HG02943 (cell line): ENCODE measurements at regions not wholly inside any gene's neighbourhood (a gene's known extent, or its start where the extent isn't known, plus 50 kb on each side); places are given as distances from the start of the nearest gene placed in this dataset.
A peak's percentile ranks its signal among the peaks of the same experiment; 100 is the strongest.

Source experiments
- ATAC-seq: cut with Tn5 transposase; IDR thresholded peaks from one replicate; pipeline ENCODE4 v1.9.1; 2021; ENCODE audit warnings: mild to moderate bottlenecking, low read depth, moderate library complexity; ENCODE audit not compliant: unreplicated experiment

DNA sequence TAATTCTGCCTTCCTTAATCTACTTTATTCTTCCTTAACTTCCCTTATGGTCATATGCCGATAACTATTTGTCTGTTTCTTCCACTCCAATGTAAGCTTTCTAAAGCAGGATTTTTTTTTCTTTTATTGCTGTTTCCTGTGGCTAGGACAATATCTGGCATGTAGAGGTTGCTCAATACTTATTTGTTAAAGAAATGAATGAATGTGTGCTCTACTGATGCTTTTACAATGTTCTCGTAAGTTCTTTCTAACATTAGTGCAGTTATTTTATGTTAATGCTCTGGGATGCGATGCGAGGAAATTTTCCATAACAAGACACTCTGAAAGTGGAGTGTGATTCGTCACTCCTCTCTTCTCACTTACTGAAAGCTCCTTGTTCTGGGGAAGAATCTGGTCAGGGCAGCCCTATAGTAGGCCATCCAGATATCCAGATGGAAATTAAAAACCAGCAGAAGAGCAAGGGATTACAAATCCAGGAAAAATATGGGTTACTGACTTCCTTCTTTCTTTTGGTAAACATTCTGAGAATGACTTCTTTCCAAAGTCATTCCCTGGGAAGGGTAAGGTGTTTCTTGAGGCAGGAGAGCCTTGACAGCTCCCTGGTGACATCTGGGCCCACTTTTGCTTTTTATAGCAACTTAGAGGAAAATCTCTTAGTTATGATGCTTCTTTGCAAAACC lies 420.4 kb downstream of the PDCD6IP start:
- ATAC-seq: no peak

DNA sequence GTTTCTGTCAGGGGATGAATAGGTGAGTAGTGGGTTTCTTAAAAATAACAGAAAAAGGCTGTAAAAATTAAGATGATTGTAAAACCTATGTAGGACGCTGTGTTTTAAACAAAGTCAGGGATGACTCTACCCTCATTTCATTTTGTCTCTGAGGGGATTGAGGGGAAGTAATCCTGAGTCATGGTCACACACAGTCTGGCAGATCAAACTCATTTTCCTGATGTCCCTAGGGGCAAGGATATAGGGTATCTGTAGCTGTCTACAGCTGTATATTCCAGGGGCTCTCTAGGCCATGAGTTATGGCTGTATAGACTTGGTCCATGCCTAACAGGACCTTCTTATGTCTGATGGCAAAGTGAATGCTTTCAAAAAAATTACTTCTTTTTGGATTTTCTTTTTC lies 421.1 kb downstream of the PDCD6IP start:
- ATAC-seq: no peak

GRCh38 chr3:34225821-34226366 lies 427.5 kb downstream of the PDCD6IP start:
- ATAC-seq: no peak

DNA sequence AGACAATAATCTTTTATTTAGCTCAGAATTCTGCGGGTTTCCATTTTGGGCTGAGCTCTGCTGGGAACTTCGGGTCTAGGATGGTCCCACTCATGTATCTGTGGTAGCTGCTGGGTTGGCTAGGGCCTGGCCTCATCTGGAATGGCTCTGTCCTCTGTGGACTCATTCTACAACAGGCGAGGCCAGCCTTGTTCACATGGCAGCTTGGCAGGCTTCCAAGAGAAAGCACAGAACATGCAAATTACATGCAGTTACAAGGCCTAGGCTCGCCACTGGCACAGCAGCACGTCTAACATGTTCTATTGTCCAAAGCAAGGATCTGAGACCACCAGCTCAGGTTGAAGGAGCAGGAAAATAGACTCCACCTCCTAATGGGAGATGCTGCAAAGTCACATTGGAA lies 431.4 kb downstream of the PDCD6IP start:
- ATAC-seq: no peak

DNA sequence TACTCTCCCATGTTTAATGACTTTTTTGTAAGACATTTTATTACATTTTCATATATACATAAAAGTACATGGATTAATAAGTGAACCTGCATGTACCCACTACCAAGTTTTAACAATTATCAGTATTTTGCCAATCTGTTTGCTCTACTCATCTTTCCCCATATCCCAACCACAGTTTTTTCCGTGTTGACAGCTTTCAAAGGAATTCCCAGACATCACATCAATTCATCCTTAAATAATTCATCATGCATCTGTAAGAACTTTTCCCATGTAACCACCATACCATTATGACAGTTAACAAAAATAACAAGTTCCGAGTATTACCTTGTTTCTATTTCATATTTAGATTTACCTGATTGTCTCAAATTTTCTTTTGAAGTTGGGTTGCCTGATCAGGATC lies 436.7 kb downstream of the PDCD6IP start:
- ATAC-seq: no peak

DNA sequence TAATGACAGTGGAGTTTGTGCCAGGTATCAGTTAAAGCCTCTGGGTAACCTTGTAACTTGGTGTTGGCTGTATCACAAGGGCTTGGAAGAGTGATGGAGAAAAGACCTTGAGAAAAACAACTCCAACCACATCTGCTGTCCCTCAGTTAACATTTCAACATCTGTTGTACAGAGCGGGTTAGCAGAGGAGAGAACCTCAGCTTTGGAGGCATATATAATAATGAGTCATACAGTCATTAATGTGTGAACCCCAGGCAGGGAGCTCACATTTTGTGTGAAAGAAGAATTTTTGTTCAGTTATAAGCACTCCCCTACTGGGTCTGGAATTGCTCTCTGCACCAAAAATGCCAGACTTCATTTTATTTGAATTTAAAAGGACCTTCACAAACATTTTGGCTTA lies 439.5 kb downstream of the PDCD6IP start:
- ATAC-seq: no peak

DNA sequence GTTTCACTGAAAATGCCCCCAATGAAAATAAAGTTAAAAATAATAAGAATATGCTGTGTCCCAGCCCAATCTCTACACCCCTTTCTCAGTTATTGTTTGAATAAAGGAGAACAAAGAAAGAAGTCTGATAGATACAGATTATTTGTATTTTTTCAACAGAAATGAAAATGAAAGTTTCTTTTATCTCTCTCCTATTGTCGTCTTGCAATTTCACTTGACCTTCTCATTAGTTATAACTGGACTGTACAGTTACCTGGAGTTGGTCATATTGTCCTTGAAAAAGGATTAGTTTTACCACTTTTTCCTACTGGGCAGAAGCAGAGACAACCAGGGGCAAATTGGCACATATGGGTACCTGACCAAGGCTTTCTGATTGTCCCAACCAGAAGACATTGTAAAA lies 440.0 kb downstream of the PDCD6IP start:
- ATAC-seq: no peak

DNA sequence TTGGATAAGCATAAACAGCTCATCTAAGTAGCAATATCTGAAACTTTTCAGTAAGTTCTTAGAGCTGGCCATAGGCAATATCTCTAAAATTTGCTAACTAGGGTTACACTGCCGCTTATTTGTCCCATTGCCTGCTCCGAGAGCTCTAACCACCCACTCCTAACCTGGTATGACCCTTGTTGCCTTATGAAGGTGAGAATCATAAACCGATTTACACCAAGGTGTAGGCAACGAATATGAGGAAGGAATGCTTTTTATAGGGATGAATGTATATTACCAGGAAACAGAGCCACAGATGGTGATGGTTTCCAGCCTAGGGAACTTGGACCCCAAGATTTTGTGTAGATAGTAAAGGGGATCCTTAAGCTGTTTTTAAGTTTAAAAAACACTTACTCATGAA lies 440.9 kb downstream of the PDCD6IP start:
- no peak for ATAC-seq

- ATAC-seq: no peak
These were observed 441.4 kb downstream of the PDCD6IP start for GRCh38 chr3:34239875-34240274.

- ATAC-seq: no peak
These were observed 449.0 kb downstream of the PDCD6IP start for GRCh38 chr3:34247401-34247800.

- ATAC-seq: peak; percentile 94
These were observed 449.9 kb downstream of the PDCD6IP start for GRCh38 chr3:34248352-34248751.

DNA sequence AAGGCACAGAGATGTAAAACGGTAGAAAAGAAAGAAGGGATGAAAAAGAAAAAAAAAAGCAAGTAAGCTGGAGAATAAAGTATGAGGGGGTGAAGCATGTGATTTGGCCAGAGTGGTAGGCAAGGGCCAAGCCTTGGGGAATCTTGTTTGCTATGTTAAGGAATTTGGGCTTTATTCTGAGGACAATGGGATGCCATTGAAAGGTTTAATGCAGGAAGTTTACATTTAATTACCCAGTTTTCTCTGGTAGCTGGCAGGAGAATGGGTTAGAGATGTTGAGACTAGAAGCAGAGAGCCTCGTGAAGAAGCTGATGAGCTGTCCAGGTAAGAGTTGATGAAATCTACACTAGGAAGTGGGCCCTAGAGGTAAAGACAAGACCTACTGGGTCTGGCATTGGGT lies 455.9 kb downstream of the PDCD6IP start:
- no peak for ATAC-seq

DNA sequence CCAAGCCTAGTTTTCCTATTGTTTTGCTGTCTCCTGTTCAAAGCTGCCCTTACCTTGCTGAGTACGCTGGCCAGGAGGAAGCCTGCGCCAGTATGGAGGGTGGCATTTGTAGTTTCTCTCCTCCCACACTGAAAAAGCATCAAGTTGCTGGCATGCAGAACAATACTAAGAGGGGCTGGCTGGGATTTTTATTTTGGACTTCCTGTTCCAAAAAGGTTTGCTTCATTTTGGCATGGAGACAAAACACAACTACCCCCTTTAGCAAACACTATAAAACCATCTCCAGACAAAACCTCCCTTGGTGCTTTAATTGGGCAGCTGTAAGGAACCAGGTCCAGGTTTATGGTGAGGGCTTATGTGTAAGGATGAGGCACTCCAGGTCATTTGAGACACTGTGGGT lies 457.6 kb downstream of the PDCD6IP start:
- ATAC-seq: no peak

DNA sequence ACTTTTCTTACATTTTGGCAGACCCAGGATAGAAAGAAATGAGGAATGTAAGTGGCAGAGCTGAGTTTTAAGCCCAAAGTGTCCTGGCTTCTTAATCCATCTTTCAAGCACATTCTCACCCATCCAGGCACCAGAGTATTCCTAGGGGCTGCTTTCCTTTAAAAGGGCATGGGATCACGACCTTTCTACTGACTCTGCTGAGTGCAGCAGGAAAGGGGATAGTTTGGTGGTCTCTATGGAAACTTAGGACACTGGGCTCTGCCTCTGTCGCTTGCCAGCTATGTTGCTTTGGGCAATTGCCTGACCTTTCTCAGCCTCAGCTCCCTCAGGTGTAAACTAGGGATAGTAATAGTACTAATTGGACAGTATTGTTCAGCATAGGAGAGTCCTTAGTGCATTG lies 458.4 kb downstream of the PDCD6IP start:
- ATAC-seq: no peak

DNA sequence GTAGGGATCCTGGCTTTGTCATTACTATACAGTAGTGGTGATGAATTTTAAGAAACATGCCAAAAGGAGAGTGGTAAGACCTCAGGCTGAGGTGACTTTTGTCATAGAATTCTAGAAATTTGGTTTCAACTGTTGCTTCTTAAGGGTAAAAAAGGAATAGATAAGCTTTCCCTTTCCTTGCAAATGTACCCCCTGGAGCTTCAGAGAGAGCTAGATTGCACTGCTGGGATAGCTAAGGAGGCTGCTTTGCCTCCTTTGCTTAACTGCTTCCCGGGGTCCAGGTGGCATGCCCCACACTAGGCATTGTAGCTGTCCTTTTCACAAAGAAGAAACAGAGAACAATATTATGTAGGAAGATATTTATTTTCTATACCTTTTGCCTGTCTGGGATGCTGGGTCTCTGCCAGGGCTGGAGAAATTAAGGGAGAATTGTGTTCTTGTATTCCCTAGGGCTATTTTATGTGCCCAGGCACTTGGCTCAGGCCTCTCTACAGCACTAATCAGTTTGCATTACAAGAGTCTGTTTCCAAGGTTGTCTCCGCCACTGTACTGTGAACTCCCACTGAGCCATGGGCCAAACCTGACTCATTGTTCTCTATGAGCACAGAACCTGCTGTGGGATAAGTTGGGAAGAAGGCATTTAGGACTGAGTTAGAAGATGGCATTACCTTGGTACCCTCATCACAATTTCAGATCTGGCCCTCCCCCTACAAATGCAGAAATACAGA lies 460.0 kb downstream of the PDCD6IP start:
- ATAC-seq: no peak

GRCh38 chr3:34260271-34261000 lies 462.0 kb downstream of the PDCD6IP start:
- ATAC-seq: no peak

- no peak for ATAC-seq
These were observed 462.6 kb downstream of the PDCD6IP start for GRCh38 chr3:34261001-34261385.

DNA sequence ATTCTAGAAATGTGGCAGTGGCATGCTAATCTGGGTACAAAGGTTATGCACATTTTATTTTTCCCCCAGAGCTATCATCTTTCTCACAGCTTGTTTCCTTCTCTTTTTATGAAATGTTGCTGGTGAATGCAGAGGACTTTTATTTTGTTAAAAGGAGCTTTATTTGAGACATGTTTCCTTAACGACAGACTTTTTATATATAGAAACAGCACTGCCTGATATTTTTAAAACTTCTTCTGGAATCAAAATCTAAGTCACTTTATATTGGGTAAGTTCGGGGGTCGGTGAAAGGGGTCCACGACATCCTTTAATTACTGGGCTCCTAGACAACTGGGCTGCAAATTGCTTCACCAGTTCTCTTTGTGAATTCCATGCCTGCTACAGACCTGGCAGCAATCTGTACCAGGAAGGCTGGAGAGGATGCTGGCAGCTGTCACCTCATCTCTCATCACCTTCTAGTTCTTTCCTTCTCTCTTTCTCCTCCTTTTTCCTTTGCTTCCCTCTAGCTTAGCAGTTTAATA lies 464.7 kb downstream of the PDCD6IP start:
- no peak for ATAC-seq

DNA sequence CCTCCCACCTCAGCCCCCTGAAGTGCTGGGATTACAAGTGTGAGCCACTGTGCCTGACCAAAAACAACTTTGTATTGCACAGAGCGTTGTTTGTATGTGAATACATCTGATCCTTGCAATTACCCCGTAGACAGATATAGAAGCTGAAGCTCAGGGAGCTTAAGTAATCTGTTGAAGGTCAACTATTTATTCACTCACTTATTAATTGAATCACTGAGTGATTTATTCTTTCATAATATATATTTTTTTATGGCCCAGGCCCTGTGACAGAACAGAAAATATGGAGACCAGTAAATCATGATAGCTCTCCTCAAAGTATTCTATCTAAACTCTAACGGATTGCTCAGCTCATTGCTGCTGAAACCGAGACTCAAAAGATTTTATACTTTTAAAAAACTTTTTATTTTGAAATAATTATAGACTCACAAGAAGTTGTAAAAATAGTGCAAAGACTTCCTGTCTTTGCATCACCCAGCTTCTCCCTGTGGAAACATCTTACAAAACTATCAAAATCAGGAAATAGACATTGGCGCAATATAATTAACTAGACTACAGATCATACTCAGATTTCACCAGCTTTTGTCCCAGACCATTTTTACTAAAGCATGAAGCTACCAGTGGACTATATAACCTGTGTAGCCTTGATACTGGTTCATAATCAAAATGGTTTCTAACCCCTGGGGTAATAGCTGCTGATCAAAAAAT lies 466.1 kb downstream of the PDCD6IP start:
- no peak for ATAC-seq

- ATAC-seq: no peak
These were observed 468.7 kb downstream of the PDCD6IP start for GRCh38 chr3:34267088-34267487.
